A549 (cell line): ENCODE measurements at regions not wholly inside any gene's neighbourhood (a gene's known extent, or its start where the extent isn't known, plus 50 kb on each side); places are given as distances from the start of the nearest gene placed in this dataset.

Experiments
- ATAC-seq, 2 experiments: fragments of 200-7000 bp in 1 of 2; fragments of >200 bp in 1 of 2; cut with Nextera tagmentation in 1 of 2; cut with Tn5 transposase in 1 of 2; 3 replicates each; pipeline versions ENCODE4 v1.8.0 to v1.9.1; 2018 to 2020; ENCODE audit warnings: mild to moderate bottlenecking in 1 of 2, moderate library complexity in 1 of 2
- CTCF ChIA-PET: fragments of 300-600 bp; sonication (Branson Sonifier 250); formaldehyde crosslinking; extraction: SDS; loops from one replicate; lab custom pipeline; 2021; ENCODE audit warnings: antibody characterized with exemption, inconsistent platforms; lab: Yijun Ruan, JAX
- POLR2A ChIA-PET: fragments of 350-600 bp; formaldehyde crosslinking; extraction: SDS; loops from one replicate; lab custom pipeline; 2021; ENCODE audit warnings: antibody characterized with exemption, inconsistent platforms; lab: Yijun Ruan, JAX
- DNase-seq, 2 experiments: peaks; one replicate each; pipeline versions ENCODE4 v3.0.0 to v3.0.0-alpha.2; 2011 to 2016; ENCODE audit warnings: low read depth in 1 of 2, low spot score in 1 of 2
- FAIRE-seq: peaks from 2 replicates; lab custom pipeline; 2011; peaks lifted over from hg19 to GRCh38; lab: Jason Lieb, UNC
- H3K27ac ChIP-seq, 2 experiments: fragments of >200 bp; sonication (Bioruptor Twin); formaldehyde crosslinking; 3 replicates each; pipeline ENCODE4 v1.5.1; 2016 to 2017
- H3K4me1 ChIP-seq: fragments of >200 bp; sonication (Bioruptor Twin); formaldehyde crosslinking; 3 replicates; pipeline ENCODE4 v1.6.1; 2016
- H3K4me2 ChIP-seq: fragments of >200 bp; sonication (Bioruptor Twin); formaldehyde crosslinking; 3 replicates; pipeline ENCODE4 v1.6.1; 2016
- H3K4me3 ChIP-seq: fragments of >200 bp; sonication (Bioruptor Twin); formaldehyde crosslinking; 3 replicates; pipeline ENCODE4 v1.5.1; 2016
- H3K9me3 ChIP-seq: fragments of >200 bp; sonication (Bioruptor Twin); formaldehyde crosslinking; 3 replicates; pipeline ENCODE4 v1.6.1; 2016
- BHLHE40 ChIP-seq: IDR thresholded peaks from 2 replicates; pipeline ENCODE4 v1.6.1; 2012; ENCODE audit warnings: low read depth, low read length, inconsistent platforms
- CHD2 ChIP-seq: fragments of 150-350 bp; IDR thresholded peaks from 2 replicates; pipeline ENCODE4 v1.6.1; 2014; ENCODE audit warnings: low read length; ENCODE audit not compliant: partially characterized antibody
- ESRRA ChIP-seq: fragments of 150-350 bp; IDR thresholded peaks from 2 replicates; pipeline ENCODE4 v1.6.1; 2014; ENCODE audit warnings: mild to moderate bottlenecking, low read length, borderline replicate concordance
- FOSB ChIP-seq: fragments of 250-450 bp; sonication (Bioruptor Pico); IDR thresholded peaks from 2 replicates; pipeline ENCODE4 v1.5.0; 2020; ENCODE audit warnings: mild to moderate bottlenecking, moderate library complexity
- GATA3 ChIP-seq: IDR thresholded peaks from 2 replicates; pipeline ENCODE4 v1.6.1; 2012; ENCODE audit warnings: borderline replicate concordance
- HDAC2 ChIP-seq: fragments of 200-600 bp; sonication (generic); IDR thresholded peaks from 2 replicates; pipeline ENCODE4 v1.6.1; 2016
- HOXA7 ChIP-seq: fragments of 250-450 bp; sonication (Bioruptor Pico); IDR thresholded peaks from 2 replicates; pipeline ENCODE4 v1.5.0; 2020; ENCODE audit warnings: mild to moderate bottlenecking, moderate library complexity
- NFE2L2 ChIP-seq: fragments of 150-350 bp; conservative IDR thresholded peaks from 2 replicates; pipeline ENCODE4 v1.6.1; 2014; ENCODE audit warnings: low read length
- NPAS2 ChIP-seq: fragments of 250-450 bp; sonication (Bioruptor Pico); IDR thresholded peaks from 2 replicates; pipeline ENCODE4 v1.8.0; 2022; ENCODE audit warnings: mild to moderate bottlenecking, moderate library complexity, borderline replicate concordance
- POLR2A ChIP-seq: IDR thresholded peaks from 2 replicates; pipeline ENCODE4 v1.6.1; 2012; ENCODE audit warnings: mild to moderate bottlenecking, low read length
- RAD21 ChIP-seq, 2 experiments: fragments of >200 bp in 1 of 2; sonication (Bioruptor Twin) in 1 of 2; formaldehyde crosslinking in 1 of 2; IDR thresholded peaks in 1 of 2; conservative IDR thresholded peaks in 1 of 2; 2 replicates in 1 of 2; 3 replicates in 1 of 2; pipeline ENCODE4 v1.6.1; 2012 to 2018; ENCODE audit warnings: inconsistent platforms in 1 of 2
- RCOR1 ChIP-seq: fragments of 150-350 bp; IDR thresholded peaks from 2 replicates; pipeline ENCODE4 v1.6.1; 2014; ENCODE audit warnings: antibody characterized with exemption, low read length, low read depth
- TP53 ChIP-seq: fragments of 250-450 bp; sonication (Bioruptor Pico); IDR thresholded peaks from 2 replicates; pipeline ENCODE4 v1.5.0; 2021; ENCODE audit warnings: mild to moderate bottlenecking, moderate library complexity
- ZNF302 ChIP-seq: fragments of 250-450 bp; sonication (Bioruptor Pico); IDR thresholded peaks from 2 replicates; pipeline ENCODE4 v1.9.0; 2021; ENCODE audit warnings: inconsistent platforms, mild to moderate bottlenecking, moderate library complexity
- WGBS: methylation state at CpG from one replicate; pipeline ENCODE4 v1.1.6; 2017; ENCODE audit errors: missing lambda C conversion rate; 5-methylcytosine and 5-hydroxymethylcytosine counted together
- TF ChIP-seq, protein P1 (sequence below): fragments of >200 bp; sonication (Bioruptor Twin); formaldehyde crosslinking; IDR thresholded peaks from 3 replicates; pipeline ENCODE4 v1.6.1; 2016
- TF ChIP-seq, protein P2 (sequence below): fragments of 250-450 bp; sonication (Bioruptor Pico); IDR thresholded peaks from 2 replicates; pipeline ENCODE4 v1.5.0; 2021; ENCODE audit warnings: mild to moderate bottlenecking, moderate library complexity, borderline replicate concordance

DNA sequence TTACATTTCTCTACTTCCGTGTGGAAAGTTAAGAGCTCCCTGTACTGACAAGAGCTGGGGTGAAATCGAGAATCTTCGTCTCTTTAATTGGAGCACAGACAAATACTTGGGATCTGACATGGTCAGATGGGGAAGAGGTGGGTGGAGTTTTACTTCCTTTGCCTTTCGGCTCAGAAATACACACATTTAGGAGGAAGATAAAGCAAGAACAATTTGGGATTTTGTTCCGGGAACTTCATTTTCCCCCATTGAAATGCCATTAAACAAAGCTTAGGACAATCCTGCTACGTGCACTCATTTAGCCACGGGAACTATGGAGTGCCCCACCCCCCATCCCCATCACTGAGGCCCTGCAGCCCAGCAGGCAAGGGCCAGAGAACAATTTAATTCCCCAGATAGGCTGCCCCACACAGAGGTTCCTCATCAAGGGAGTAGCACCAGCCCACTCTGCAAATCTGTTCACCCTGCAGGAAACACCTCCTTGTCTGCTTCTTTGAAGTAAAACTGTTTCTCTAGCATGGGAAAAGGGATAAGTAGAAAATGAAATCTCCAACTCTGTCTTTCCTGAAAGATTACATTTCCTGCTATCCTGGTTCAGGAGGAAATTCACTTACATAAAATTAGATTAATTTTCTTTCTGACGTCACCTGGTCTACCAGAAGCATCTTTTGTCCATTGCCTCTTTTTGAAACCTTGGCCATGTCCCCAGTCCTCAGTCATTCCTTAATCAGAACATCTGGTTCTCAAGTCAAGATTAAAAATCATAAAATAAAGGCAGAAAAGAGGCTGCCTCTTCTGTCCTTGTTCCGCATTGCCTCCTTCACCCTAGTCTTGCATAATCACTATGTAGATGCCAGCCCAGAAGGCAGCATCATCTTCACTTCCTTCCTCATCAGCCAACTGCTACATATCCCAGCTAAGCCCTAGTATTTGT lies 206.4 kb downstream of the ENC1 start:
- no peak overlapping the region for H3K27ac ChIP-seq
- ATAC-seq (no peak), DNase-seq (no peak), FAIRE-seq (no peak)
- H3K4me1 ChIP-seq, result no peaks in the 10 kb centered on the region
- H3K9me3 ChIP-seq, result no peaks in the 10 kb centered on the region
- WGBS, result 72% methylated on average over 9 of the region's 9 CpGs
- ChIA-PET POLR2A (interaction anchor here (0.7 kb wide), 1 partner anchor 512 kb away, joined by 4 read pairs; no protein-coding TSS in a partner anchor), CTCF (interaction anchor here (0.6 kb wide), 1 partner anchor 53 kb away, joined by 3 read pairs; no protein-coding TSS in a partner anchor)
- H3K4me2 ChIP-seq, result no peak overlapping the region
- no peak overlapping the region for H3K4me3 ChIP-seq
- no peak for TF ChIP-seq POLR2A

DNA sequence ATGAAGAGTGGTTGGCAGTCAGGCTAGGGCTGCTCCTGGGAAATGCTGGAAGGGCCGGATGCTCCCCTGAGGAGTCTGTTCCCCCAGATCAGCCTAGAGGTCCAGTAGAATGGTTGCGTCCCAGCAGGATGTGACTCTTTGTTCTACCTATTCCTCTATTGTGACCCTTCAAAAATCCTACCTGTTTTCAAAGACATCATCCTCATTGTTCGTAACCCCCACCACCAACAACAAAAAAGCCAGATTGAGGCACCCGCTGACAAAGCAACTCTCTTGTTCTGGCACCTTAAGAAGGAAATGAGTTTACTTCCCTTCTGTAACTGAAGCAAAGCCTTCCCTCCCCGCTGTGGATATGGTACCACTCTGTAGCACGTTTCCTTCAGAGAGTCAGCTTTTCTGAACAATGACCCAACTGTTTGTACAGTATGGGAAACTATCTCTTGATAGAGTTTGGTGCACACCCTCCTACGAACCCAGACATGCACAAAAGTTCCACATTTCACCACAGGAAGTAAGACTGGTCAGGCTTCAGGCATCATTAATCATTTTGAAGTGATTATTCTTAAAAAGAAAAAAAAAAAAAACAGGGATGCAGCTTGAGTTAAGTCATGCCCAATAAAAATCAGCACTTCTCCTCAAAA lies 207.2 kb downstream of the ENC1 start:
- no peak overlapping the region for H3K4me2 ChIP-seq
- CTCF ChIA-PET, result interaction anchor here (0.6 kb wide), 1 partner anchor 54 kb away, joined by 3 read pairs; no protein-coding TSS in a partner anchor
- TF ChIP-seq RAD21 (conservative IDR thresholded peaks at IDR 0.05 in 1 of 2, IDR thresholded peaks at IDR 0.05 in 1 of 2) (no peak), NFE2L2 (no peak), ZNF302 (CRISPR knock-in tag) (no peak), HOXA7 (no peak), RCOR1 (no peak), FOSB (no peak)
- TF ChIP-seq, protein P1, sequence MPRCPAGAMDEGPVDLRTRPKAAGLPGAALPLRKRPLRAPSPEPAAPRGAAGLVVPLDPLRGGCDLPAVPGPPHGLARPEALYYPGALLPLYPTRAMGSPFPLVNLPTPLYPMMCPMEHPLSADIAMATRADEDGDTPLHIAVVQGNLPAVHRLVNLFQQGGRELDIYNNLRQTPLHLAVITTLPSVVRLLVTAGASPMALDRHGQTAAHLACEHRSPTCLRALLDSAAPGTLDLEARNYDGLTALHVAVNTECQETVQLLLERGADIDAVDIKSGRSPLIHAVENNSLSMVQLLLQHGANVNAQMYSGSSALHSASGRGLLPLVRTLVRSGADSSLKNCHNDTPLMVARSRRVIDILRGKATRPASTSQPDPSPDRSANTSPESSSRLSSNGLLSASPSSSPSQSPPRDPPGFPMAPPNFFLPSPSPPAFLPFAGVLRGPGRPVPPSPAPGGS, result no peak
- FAIRE-seq (no peak), DNase-seq (no peak), ATAC-seq (no peak)
- H3K4me3 ChIP-seq, result no peak overlapping the region
- H3K27ac ChIP-seq, result no peak overlapping the region
- no peaks in the 10 kb centered on the region for H3K9me3 ChIP-seq
- H3K4me1 ChIP-seq, result no peaks in the 10 kb centered on the region
- POLR2A ChIA-PET, result interaction anchor here (0.7 kb wide), 1 partner anchor 513 kb away, joined by 4 read pairs; no protein-coding TSS in a partner anchor
- 66% methylated on average over 7 of the region's 7 CpGs for WGBS

DNA sequence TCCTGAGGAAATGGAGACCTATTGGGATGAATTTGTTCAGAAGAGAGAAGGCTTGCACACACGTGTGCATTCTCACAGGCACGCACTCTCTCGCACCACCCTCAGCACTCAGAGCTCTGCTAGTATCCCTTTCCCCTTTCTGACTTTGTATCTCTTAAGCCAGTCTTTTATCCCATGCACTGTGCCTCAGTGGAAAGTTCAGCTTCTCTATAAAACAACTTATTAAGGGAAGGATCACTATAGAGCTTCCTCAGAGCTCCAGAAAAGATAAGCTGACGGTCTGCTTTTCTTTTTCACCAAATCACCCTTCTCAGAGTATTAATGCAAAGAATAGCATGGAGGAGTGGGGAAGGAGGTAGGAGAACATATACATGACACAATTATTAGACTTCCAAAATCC lies 207.8 kb downstream of the ENC1 start:
- 83% methylated on average over 4 of the region's 4 CpGs for WGBS
- no peak for ATAC-seq
- Histone ChIP-seq H3K9me3 (no peaks in the 10 kb centered on the region), H3K27ac (no peak overlapping the region), H3K4me3 (no peak overlapping the region), H3K4me1 (no peaks in the 10 kb centered on the region), H3K4me2 (no peak overlapping the region)
- ChIA-PET CTCF (no interaction called here), POLR2A (no interaction called here)
- FAIRE-seq, result no peak
- TF ChIP-seq, protein P2, sequence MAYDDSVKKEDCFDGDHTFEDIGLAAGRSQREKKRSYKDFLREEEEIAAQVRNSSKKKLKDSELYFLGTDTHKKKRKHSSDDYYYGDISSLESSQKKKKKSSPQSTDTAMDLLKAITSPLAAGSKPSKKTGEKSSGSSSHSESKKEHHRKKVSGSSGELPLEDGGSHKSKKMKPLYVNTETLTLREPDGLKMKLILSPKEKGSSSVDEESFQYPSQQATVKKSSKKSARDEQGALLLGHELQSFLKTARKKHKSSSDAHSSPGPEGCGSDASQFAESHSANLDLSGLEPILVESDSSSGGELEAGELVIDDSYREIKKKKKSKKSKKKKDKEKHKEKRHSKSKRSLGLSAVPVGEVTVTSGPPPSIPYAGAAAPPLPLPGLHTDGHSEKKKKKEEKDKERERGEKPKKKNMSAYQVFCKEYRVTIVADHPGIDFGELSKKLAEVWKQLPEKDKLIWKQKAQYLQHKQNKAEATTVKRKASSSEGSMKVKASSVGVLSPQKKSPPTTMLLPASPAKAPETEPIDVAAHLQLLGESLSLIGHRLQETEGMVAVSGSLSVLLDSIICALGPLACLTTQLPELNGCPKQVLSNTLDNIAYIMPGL (CRISPR knock-in tag), result no peak
- TF ChIP-seq RAD21 (conservative IDR thresholded peaks at IDR 0.05 in 1 of 2, IDR thresholded peaks at IDR 0.05 in 1 of 2) (no peak), FOSB (no peak), GATA3 (no peak), NFE2L2 (no peak), CHD2 (no peak), HDAC2 (no peak), NPAS2 (CRISPR knock-in tag) (no peak), BHLHE40 (no peak), TP53 (no peak), ESRRA (no peak)
- DNase-seq, result no peak
